Neural progenitor cell (in vitro differentiated cells): ENCODE measurements at regions not wholly inside any gene's neighbourhood (a gene's known extent, or its start where the extent isn't known, plus 50 kb on each side); places are given as distances from the start of the nearest gene placed in this dataset.

Experiments used
- CTCF ChIP-seq: fragments of 200-600 bp; sonication (generic); IDR thresholded peaks from 2 replicates; pipeline ENCODE4 v1.5.1; 2017; ENCODE audit warnings: antibody characterized with exemption, mild to moderate bottlenecking
- EZH2 ChIP-seq: fragments of 200-600 bp; sonication (generic); IDR thresholded peaks from 2 replicates; pipeline ENCODE4 v1.6.1; 2017; ENCODE audit warnings: antibody characterized with exemption, mild to moderate bottlenecking, moderate library complexity

- TF ChIP-seq CTCF (no peak), EZH2 (no peak)
These were observed 254.6 kb upstream of the LRRC4C start for GRCh38 chr11:41714101-41714500.
